Tongue (tissue), 1 donor: ENCODE measurements at regions not wholly inside any gene's neighbourhood (a gene's known extent, or its start where the extent isn't known, plus 50 kb on each side); places are given as distances from the start of the nearest gene placed in this dataset.

Source experiments
- DNase-seq: peaks from one replicate; pipeline ENCODE4 v3.0.0-alpha.2; 2015

DNA sequence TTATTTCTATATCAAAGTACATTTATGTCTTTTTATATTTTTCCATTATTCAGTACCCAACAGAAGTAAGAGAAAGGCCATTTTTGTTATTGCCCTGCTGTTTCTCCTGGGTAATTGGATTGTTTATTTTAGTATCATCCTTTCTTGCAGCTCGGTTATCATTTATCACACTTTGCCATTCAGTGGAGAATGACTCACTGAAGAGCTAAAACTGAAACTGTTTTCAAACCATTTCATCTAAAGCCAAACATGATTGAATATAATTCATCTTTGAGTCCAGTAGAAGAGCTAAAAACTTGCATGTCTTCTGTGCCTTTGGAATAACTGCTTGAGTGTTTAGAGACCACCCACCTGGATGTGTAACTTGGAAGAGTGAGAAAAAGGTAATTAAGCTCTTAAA, 139.5 kb upstream of the PRDM9 start:
- no peak for DNase-seq

DNA sequence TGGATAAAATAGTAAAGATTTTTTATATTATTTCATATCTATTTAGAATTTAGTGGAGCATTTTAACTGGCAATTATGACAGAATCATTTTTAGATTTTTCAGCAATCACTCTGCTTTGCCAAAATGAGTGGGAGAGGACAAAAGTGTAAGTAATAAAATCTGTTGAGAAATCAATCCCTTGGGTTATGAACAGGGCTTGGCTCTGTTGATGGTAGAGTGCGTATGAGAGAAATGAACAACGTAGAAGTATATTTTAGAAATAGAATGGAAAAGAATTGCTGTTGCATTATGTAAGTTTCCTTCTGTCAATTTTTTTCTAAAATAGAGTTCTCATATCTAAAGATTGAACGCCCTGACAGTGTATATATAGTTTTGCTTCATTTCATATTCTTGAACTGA, 154.1 kb upstream of the PRDM9 start:
- no peak for DNase-seq

DNA sequence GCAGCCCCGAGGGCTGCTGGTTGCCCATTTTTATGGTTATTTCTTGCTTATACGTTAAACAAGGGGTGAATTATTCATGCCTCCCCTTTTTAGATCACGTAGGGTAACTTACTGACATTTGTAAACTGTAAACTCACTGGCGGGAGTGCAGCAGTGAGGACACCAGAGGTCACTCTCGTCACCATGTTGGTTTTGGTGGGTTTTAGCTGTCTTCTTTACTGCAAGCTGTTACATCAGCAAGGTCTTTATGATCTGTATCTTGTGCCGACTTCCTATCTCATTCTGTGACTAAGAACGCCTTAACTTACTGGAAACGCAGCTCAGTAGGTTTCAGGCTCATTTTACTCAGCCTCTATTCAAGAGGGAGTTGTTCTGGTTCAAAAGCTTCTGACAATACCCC, 155.0 kb upstream of the PRDM9 start:
- peak; percentile 23 for DNase-seq

DNA sequence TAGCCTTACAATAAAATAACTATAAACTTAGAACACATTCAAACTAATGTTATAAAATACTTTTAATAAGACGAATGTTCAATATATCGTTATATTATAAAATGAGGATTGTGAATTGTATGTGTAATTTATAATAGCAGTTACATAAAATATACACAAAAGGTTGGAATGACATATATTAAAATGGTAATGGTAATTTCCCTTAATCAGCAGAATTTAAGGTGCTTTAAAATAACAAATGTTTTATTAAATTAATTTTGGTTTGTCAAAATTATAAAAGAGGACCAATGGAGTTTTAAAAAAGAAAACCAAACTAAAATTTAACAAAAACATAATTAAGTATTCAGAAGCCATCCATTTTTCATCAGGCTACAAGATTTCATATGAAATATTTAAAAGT, 164.3 kb upstream of the PRDM9 start:
- DNase-seq, result no peak

DNA sequence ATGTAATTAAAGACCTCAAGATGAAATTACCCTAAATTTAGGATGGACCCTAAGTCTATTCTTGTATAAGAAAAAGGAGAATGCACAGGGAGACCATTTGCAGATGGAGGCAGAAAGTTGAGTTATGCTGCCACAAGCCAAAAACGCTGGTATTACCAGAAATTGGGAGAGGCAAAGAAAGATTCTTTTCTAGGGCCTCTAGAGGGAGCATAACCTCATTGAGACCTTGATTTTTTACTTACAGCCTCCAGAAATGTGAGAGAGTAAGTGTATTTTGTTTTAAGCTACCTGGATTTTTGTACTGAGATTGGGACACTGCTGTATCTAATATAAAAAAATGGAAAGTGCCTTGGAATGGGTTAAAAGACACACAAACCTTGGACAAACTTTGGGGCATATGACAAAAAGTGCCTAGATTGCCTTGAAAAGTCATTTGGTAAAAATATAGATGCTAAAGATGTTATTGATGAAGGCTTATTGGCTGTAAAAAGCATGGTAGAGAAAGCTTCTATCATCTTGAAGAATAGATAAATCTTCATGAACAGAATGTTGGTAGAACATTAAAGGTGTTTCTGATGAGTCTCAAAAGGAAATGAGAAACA, 174.7 kb upstream of the PRDM9 start:
- peak; percentile 1 for DNase-seq

DNA sequence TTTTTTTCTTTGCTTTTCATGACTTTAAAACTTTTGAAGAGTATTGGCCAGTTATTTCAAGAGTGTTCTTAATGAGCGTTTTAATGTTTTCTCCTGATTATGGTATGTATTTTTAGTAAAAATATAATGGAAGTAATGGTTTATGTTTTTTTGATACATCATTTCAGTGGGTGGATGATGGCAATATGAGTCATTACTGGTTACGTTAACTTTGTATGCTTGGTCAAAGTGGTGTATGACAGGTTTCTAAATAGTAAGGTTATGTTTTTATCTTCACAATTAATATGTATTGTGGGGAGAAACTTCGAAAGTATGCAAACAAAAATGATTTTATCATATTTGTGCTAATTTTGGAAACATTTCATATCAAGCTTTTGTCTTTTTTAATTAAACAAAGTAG, 176.7 kb upstream of the PRDM9 start:
- no peak for DNase-seq

DNA sequence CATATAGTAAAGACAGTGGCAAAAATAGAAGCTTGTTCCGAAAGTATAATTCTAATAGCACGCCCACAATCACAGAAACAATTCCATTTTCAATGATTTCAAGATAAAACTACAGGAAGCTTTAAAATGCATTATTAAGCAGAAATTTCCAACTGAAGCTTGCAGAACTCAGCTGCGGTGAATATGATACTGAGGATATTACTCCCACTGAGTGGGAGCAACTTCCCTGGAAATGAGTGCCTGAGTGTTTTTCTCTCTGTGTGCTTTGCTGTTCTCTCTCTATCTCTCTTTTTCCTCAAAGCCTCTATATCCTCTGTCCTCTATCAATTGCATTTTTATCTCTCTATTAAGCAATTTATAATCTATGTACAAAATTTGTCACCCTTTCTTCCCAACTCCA, 187.5 kb upstream of the PRDM9 start:
- DNase-seq, result no peak

DNA sequence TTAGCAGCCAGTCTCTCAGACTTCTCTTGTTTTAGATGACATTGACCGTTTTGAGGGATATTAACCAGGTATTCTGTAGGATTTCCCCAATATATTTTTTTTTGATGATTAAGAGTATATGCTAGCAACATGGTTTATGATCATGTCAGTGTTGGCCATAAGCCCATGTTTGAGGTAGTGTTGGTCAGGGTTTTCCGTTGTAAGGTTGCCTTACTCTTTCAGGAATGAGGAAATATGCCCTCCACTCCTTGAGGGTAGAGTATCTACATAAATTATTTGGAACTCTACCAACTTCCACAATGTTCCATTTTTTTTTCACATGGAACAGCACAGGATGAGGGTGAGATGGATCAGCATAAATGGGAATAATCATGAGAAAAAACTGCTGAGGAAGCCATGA, 188.4 kb upstream of the PRDM9 start:
- DNase-seq, result no peak

DNA sequence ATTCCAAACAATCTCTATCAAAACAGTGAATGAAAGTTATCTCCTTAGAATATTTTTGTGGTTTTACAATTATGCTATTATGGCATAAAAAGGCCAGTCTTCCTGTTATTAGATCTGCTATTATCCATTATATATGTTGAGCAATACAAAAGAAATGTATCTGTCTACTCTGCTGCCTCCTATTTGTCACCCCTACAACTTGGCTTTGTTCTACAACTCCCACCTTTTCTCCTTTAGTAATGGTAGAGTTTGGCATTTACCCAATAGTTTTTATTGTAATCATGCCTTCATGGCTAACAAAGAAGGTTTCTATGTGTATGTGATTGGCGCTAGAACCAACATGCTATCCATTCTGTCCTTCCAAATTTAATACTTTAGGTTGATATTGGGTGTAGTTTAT, 189.2 kb upstream of the PRDM9 start:
- DNase-seq, result no peak

DNA sequence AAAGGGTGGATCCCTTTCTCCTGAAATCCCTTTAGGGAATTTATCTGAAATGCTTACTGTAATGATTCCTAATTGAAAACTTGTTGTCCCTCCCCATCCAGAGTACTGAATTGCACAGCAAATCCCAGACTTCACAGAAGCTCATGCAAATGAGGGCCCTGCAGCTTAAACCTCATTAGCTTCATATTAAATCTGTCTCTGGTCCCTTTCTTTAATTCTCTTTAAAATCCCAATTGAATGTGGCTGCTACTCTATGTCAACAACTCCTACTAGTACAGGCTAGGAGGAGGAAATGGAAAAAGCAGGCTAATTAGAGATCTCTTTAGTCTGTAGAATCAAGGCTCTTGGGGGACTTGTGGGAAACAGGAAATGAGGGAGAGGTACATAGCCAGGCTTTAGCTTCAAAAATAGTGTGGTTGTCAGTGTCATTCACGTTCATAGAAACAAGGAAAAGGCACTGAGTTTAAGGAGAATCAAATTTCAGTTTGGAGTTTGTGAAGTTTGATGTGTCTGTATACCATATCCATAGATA, 191.3 kb upstream of the PRDM9 start:
- DNase-seq, result no peak

DNA sequence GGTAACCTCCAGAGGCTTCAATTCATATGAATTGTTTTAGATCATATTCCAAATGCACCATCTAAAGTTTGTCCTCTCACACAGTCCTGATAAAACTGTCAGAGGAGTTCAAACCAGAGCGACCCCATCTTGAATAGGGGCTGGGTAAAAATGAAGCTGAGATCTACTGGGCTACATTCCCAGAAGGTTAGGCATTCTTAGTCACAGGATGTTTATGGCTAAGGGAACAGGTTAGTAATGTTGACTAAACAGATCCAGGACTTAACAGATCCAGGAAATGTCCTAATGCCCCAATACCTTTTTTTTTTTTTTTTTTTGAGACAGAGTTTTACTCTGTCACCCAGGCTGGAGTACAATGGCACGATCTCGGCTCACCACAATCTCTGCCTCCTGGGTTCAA, 192.6 kb upstream of the PRDM9 start:
- no peak for DNase-seq

DNA sequence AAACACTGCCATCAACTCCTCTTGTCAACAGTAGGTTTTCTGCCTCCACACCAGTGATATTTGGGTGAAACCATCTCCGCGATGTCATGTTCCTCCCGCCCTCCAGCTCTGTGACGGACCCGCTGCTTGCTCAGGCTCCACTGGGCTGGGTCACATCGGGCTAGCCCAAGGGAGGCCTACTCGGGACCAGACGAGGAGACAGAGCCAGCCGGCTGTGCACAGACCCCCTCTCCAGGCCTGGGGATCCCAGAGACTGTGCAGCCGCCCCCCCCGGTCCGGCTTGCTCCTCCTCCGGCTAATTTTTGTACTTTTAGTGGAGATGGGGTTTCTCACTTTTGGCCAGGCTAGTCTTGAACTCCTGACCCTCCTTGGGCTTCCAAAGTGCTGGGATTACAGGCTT, 202.4 kb upstream of the PRDM9 start:
- no peak for DNase-seq

DNA sequence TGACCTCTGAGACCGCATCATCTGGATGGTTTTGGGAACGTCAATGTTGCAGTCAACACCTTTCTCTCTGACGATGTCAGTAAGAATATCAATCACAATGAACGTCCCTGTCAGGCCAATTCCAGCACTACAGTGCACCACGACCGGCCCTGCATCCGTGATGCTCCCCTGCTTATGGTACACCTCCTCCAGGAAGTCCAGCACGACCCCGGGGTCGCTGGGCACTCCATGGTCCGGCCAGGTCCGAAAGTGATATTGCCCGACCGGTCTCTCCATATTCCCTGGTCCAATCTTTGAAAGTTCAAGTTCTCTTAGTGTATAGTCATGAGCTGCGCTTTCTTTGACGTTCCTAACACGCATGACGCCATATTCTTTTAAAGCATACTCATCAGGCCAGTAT, 203.6 kb upstream of the PRDM9 start:
- no peak for DNase-seq

DNA sequence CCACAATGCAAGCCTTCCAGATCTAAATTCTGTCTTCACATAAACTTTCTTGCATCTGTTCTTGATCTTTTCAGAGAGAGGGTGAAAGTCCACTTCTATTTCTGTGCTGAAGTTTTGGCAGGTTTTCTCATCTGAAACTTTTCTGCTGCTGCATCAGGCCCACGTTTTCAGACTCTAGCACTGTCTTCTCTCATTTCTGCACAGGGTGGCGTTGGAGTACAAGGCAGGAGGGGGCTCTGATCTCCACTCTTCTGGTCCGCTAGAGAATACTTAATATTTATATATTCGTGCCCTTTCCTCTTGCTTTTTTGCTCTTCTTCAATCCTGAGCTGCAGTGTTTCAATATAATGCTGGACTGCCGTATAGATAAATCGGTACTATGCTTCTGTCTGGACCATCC, 204.0 kb upstream of the PRDM9 start:
- no peak for DNase-seq

DNA sequence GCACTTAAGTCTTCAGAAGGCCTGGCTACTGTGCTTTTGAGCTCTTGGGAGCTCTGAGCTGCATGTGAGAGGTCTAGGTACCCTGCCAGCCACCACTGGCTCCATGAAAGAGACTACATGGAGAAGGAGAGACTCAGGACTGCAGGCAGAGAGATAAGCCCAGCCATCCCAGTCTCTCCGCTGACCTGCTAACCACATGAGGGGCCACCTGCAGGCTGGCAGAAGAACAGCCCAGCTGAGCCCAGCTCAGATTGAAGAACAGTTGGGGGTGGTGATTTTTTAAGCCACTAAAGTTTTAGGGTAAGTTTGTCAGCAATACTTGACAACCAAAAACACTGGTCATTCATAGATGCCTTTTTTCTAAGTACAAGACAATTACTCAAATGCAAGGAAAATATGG, 205.0 kb upstream of the PRDM9 start:
- no peak for DNase-seq

DNA sequence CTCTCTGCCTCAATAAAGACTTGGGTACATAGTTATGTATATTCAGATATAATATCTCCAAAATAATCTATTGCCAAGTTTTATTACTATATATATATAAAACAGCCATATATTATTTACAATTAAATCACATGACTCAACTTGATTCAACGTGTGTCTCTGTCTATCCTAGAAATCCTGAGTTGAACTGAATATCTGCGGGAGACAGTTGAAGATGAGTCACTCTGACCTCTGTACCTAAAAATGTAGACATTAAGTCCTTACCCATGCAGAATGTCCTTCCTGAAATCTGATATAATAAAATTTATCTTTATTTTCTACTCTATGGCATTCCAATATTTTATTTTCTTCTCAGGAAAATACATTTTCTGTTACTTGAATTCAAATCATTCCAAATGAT, 218.2 kb upstream of the PRDM9 start:
- DNase-seq, result no peak

DNA sequence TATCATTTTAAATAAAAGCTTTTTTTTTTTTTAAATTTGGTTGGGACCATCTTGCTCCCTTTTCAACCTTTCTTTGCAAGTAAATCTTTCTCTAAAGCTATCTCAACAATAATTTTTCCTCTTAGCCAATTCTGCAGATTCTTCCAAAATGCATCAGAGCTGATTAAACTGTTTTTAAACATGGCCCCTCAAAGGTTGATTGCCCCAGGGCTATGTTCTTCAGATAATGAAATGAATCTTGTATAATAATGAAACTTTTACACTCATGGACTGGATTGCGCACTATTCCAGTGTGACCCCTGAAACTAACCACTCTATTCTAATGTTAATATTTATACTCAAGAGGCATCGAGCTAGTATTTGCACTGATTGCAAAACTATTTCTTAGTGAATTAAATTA, 222.8 kb upstream of the PRDM9 start:
- DNase-seq, result no peak

DNA sequence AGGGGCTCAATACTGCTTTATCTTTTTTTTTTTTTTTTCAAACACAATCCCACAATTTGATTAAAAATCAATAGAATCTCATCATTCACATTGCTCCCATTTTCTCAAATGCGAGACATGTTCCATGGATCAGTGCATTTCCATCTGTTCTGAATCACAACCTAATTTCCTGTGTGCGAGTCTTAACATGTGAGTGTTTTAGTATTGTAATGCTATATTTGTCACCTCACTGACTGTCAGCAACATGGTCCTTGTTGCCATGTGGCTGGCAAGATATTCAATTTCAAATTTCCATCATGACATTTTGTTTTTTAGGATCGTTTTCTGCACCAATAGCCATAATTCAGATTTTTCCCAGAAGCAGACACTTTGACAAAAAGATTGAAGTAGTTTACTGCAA, 233.2 kb upstream of the PRDM9 start:
- DNase-seq, result no peak

DNA sequence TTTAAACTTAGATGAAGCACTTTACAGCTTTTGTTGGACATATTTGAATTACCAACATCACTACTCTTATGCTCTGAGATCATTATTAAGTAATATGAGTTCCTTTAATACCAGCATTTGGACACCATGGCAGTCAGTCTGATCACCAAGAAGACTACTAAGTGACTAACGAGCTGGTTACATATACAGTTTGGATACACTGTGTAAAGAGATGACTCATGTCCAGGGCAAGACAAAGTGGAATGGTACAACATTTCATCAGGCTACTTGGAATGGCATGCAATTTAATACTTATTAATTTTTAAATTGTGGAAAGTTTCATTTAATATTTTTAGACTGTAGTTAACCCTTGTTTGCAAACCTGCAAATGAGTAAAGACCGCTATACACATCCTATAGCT, 237.4 kb upstream of the PRDM9 start:
- DNase-seq, result no peak

DNA sequence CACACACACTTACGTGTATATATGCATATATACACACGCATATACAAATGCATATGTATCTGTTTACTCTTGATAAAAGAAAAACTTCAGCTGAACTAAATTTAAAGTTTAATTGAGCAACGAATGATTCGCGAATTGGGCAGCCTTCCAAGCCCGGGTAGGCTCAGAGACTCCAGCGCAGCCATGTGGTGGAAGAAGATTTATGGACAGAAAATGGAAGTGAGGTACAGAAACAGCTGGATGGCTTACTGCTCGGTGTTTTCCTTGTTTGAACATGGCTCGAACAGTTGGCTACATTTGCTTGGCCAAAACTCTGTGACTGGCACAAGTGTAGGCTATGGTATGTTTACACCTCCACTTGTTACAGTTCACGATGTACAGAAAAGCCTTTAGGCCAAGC, 239.3 kb upstream of the PRDM9 start:
- peak; percentile 8 for DNase-seq

DNA sequence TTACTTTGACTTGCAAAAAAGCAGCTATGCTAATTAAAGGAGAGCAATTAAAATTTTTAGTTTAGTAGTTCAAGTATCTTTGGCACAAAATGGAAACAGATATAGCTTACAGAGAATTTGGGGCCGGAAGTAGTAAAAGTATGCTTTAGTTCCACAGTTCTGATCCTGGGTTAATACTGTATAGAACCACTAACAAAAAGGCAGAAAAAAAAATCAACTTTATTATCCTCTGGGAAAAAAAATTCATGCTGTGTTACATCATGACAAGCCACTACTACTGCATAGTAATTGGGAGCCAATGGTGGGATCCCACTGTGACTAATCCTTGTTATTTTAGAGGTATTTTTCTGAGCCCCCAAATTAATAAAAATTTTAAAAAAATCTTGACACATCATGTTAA, 246.8 kb upstream of the PRDM9 start:
- DNase-seq, result no peak

DNA sequence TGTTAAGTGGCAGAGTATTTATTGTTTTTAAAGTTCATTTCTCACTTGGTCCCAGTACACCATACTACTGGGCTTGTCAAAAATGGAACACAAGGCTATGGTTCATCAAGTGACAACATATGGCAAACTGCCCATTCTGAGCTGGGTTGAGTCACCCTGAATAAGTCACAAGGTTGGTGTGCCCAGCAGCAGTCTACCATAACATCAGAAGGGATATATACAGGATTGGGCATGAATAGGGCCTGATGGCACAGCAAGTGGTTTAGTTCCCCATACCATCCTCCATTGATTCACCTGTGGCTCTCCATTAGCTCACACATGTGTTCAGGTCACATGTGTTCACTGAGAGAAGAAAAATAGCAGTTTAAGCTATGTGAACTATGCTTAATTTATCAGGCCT, 249.8 kb upstream of the PRDM9 start:
- no peak for DNase-seq

DNA sequence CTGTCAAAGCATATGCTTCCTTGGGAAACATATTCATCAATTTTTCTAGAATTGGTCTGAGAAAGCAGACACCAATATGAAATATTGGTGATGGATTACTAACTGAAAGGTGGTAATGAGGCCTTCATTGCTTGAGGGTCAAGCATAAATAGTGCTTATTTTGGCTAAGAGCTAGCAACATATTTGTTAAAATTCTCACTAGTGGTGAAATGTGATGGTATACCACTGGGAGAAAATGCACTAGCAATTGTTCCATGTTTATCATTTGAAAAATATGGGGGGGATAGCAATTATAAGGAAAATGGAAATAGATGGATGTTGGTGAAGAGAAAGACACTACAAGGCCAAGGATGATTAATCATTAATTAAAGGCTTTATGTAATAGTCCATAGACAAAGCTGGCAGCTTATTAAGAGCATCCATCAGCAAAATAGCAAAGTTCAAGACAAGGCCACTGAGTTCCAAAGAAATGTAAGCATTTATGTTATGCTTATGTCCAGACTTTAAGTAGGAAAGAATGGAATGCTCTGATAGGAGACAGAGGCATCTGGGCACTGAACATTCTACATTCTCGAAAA, 253.7 kb upstream of the PRDM9 start:
- no peak for DNase-seq

DNA sequence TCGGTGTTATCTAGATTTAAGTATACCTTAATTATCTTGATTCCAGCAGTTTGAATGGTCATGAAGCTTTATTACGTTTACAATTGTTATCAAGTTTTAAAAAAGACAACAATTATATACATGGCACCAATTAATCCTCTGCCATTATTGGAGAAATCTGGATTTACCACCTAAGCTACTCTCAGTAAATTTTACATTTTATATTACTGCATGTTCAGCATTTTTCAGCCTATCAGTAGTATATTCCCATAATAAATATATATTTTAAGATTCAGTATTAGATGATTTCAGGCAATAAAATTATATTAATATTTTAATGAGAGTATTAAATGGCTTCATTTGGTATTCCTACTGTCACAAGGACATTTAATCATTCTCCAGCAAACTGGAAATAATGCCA, 264.5 kb upstream of the PRDM9 start:
- no peak for DNase-seq

DNA sequence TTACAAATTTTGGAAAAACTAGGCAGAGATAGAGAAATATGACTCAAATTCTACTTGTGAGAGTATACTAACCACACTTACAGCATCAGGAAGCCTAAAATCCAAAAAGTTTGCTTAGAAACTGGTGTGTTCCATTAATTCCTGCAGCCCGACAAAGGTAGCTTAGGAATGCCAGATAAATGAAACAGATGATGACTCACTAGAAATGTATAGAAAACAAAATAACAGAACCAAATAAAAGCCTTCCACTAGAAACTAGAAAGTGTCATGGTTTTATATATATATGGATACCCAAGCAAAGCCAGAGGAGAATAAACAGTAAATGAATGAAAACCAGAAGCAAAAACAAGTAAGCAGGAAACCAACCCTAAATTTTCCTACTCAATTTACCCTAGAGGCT, 272.2 kb upstream of the PRDM9 start:
- no peak for DNase-seq
